H1 (cell line): ENCODE measurements at regions not wholly inside any gene's neighbourhood (a gene's known extent, or its start where the extent isn't known, plus 50 kb on each side); places are given as distances from the start of the nearest gene placed in this dataset.

Experiments used
- CTCF ChIA-PET: fragments of 300-600 bp; sonication (Branson Sonifier 250); formaldehyde crosslinking; loops from one replicate; lab custom pipeline; 2021; ENCODE audit not compliant: partially characterized antibody; lab: Charles Lee
- POLR2A ChIA-PET: fragments of 300-600 bp; sonication (Branson Sonifier 250); formaldehyde crosslinking; loops from one replicate; lab custom pipeline; 2021; ENCODE audit warnings: inconsistent platforms; ENCODE audit not compliant: partially characterized antibody; lab: Charles Lee
- DNase-seq, 2 experiments: peaks; one replicate each; pipeline versions ENCODE4 v3.0.0 to v3.0.0-alpha.2; 2010 to 2022; ENCODE audit warnings: low spot score in 2 of 2, low read depth in 1 of 2, mixed read lengths in 1 of 2
- FAIRE-seq: peaks from 2 replicates; lab custom pipeline; 2011; peaks lifted over from hg19 to GRCh38; lab: Jason Lieb, UNC
- H2AFZ ChIP-seq: 2 replicates; pipeline ENCODE4 v1.8.1; 2012; ENCODE audit warnings: low read length, inconsistent platforms
- H2AK5ac ChIP-seq: 2 replicates; pipeline ENCODE4 v1.6.1; 2013; ENCODE audit warnings: low read depth, low read length
- H2BK120ac ChIP-seq: replicated peaks from 2 replicates; pipeline ENCODE3; 2013; ENCODE audit warnings: low read depth, low read length, inconsistent platforms
- H2BK12ac ChIP-seq: 2 replicates; pipeline ENCODE4 v1.6.1; 2013; ENCODE audit warnings: low read depth, low read length
- H2BK15ac ChIP-seq: 2 replicates; pipeline ENCODE4 v1.6.1; 2013; ENCODE audit warnings: low read length
- H2BK20ac ChIP-seq: 2 replicates; pipeline ENCODE4 v1.6.1; 2013; ENCODE audit warnings: low read length
- H2BK5ac ChIP-seq: 2 replicates; pipeline ENCODE4 v1.6.1; 2013; ENCODE audit warnings: low read depth, low read length
- H3K14ac ChIP-seq: 2 replicates; pipeline ENCODE4 v1.6.1; 2013; ENCODE audit warnings: inconsistent platforms; ENCODE audit not compliant: insufficient read length
- H3K18ac ChIP-seq: 2 replicates; pipeline ENCODE4 v1.6.1; 2013; ENCODE audit warnings: low read length; ENCODE audit errors: extremely low read depth
- H3K23ac ChIP-seq: 2 replicates; pipeline ENCODE4 v1.6.1; 2013; ENCODE audit warnings: inconsistent platforms; ENCODE audit not compliant: insufficient read length
- H3K23me2 ChIP-seq: 2 replicates; pipeline ENCODE4 v1.6.1; 2013; ENCODE audit warnings: low read depth, low read length
- H3K27ac ChIP-seq: 2 replicates; pipeline ENCODE4 v1.6.1; 2011; ENCODE audit warnings: low read depth, low read length, inconsistent platforms
- H3K27me3 ChIP-seq, 4 experiments: replicated peaks in 1 of 4; 1 replicate in 1 of 4; 2 replicates in 3 of 4; pipeline versions ENCODE4 v1.6.1 to v1.8.1; 2011 to 2013; ENCODE audit warnings: low read length in 3 of 4, mild to moderate bottlenecking in 3 of 4, inconsistent platforms in 2 of 4, mixed read lengths in 2 of 4, moderate library complexity in 1 of 4; ENCODE audit not compliant: control insufficient read depth in 3 of 4, insufficient read depth in 3 of 4; ENCODE audit errors: extremely low read depth in 1 of 4
- H3K36me3 ChIP-seq, 4 experiments: 2 replicates each; pipeline versions ENCODE4 v1.6.1 to v1.8.1; 2011 to 2013; ENCODE audit warnings: mild to moderate bottlenecking in 4 of 4, low read length in 3 of 4, moderate library complexity in 2 of 4, control low read depth in 1 of 4, inconsistent platforms in 1 of 4; ENCODE audit not compliant: insufficient read depth in 4 of 4, control insufficient read depth in 2 of 4
- H3K4ac ChIP-seq: replicated peaks from 2 replicates; pipeline ENCODE3; 2013; ENCODE audit warnings: low read length, low read depth, mixed read lengths, inconsistent platforms; ENCODE audit not compliant: insufficient read length
- H3K4me1 ChIP-seq, 4 experiments: replicated peaks in 1 of 4; 1 replicate in 1 of 4; 2 replicates in 3 of 4; pipeline versions ENCODE4 v1.6.1 to v1.8.1; 2011 to 2013; ENCODE audit warnings: low read length in 3 of 4, inconsistent platforms in 2 of 4, mixed read lengths in 1 of 4; ENCODE audit not compliant: insufficient read depth in 4 of 4, control insufficient read depth in 3 of 4
- H3K4me2 ChIP-seq, 2 experiments: 2 replicates each; pipeline versions ENCODE4 v1.6.1 to v1.8.1; 2011 to 2013; ENCODE audit warnings: low read depth in 2 of 2, low read length in 2 of 2, control low read depth in 1 of 2, inconsistent platforms in 1 of 2, mild to moderate bottlenecking in 1 of 2; ENCODE audit not compliant: insufficient read depth in 1 of 2
- H3K4me3 ChIP-seq, 4 experiments: fragments of 200-600, 300-600 bp in 1 of 4; sonication (generic), shearing (Covaris generic), sonication (Bioruptor Twin) in 1 of 4; 2 replicates each; pipeline versions ENCODE4 v1.5.1 to v1.8.1; 2011 to 2016; ENCODE audit warnings: low read length in 4 of 4, low read depth in 3 of 4, control low read depth in 2 of 4, inconsistent platforms in 2 of 4, mild to moderate bottlenecking in 2 of 4, mixed read lengths in 1 of 4, moderate library complexity in 1 of 4; ENCODE audit not compliant: insufficient read depth in 2 of 4; ENCODE audit errors: extremely low read depth in 1 of 4
- H3K56ac ChIP-seq: replicated peaks from 2 replicates; pipeline ENCODE3; 2013; ENCODE audit warnings: low read depth, mild to moderate bottlenecking, mixed read lengths, low read length, inconsistent platforms; ENCODE audit not compliant: insufficient read length
- H3K79me1 ChIP-seq: 2 replicates; pipeline ENCODE4 v1.6.1; 2013; ENCODE audit warnings: low read depth, low read length, control low read depth
- H3K79me2 ChIP-seq, 2 experiments: 2 replicates each; pipeline versions ENCODE4 v1.6.1 to v1.8.1; 2012 to 2013; ENCODE audit warnings: low read length in 2 of 2, mild to moderate bottlenecking in 2 of 2, inconsistent platforms in 1 of 2; ENCODE audit not compliant: insufficient read depth in 2 of 2, control insufficient read depth in 1 of 2
- H3K9ac ChIP-seq, 4 experiments: replicated peaks in 1 of 4; 1 replicate in 1 of 4; 2 replicates in 3 of 4; pipeline versions ENCODE4 v1.6.1 to v1.8.1; 2011 to 2013; ENCODE audit warnings: low read depth in 3 of 4, low read length in 3 of 4, control low read depth in 2 of 4, mild to moderate bottlenecking in 2 of 4, moderate library complexity in 2 of 4, inconsistent platforms in 1 of 4; ENCODE audit errors: extremely low read depth in 1 of 4
- H3K9me3 ChIP-seq, 2 experiments: 2 replicates each; pipeline versions ENCODE4 v1.6.1 to v1.8.1; 2012 to 2013; ENCODE audit warnings: mild to moderate bottlenecking in 2 of 2, moderate library complexity in 2 of 2, control low read depth in 1 of 2, inconsistent platforms in 1 of 2, low read depth in 1 of 2, low read length in 1 of 2, mixed read lengths in 1 of 2; ENCODE audit not compliant: insufficient read depth in 2 of 2
- H4K20me1 ChIP-seq, 2 experiments: replicated peaks in 1 of 2; 2 replicates each; pipeline versions ENCODE3 to v1.8.1; 2011 to 2013; ENCODE audit warnings: inconsistent platforms in 2 of 2, low read length in 2 of 2, mild to moderate bottlenecking in 1 of 2; ENCODE audit not compliant: insufficient read depth in 2 of 2, control insufficient read depth in 1 of 2
- H4K5ac ChIP-seq: 2 replicates; pipeline ENCODE4 v1.6.1; 2013; ENCODE audit warnings: low read length, low read depth, mixed read lengths, inconsistent platforms; ENCODE audit not compliant: insufficient read length
- H4K8ac ChIP-seq: 2 replicates; pipeline ENCODE4 v1.8.0; 2013; ENCODE audit warnings: mild to moderate bottlenecking, moderate library complexity, low read length, inconsistent platforms; ENCODE audit not compliant: insufficient read depth; ENCODE audit errors: extremely low read depth
- H4K91ac ChIP-seq: replicated peaks from 2 replicates; pipeline ENCODE3; 2013; ENCODE audit warnings: low read length, mixed read lengths, inconsistent platforms; ENCODE audit not compliant: insufficient read length
- ATF2 ChIP-seq: IDR thresholded peaks from 2 replicates; pipeline ENCODE4 v1.6.1; 2012; ENCODE audit warnings: low read length, inconsistent platforms
- CBX5 ChIP-seq: fragments of 300-800, 300-1000 bp; sonication (generic); IDR thresholded peaks from 2 replicates; pipeline ENCODE4 v1.7.1; 2016; ENCODE audit warnings: antibody characterized with exemption, low read length, low read depth
- CTBP2 ChIP-seq: IDR thresholded peaks from 2 replicates; pipeline ENCODE4 v1.7.0; 2011; ENCODE audit warnings: borderline replicate concordance, mild to moderate bottlenecking, moderate library complexity, mixed read lengths, low read length; ENCODE audit not compliant: insufficient read depth, insufficient read length
- EZH2 ChIP-seq: fragments of 200-600 bp; sonication (generic); IDR thresholded peaks from 2 replicates; pipeline ENCODE4 v1.7.1; 2012; ENCODE audit warnings: low read depth, mild to moderate bottlenecking, moderate library complexity, low read length, inconsistent platforms; ENCODE audit not compliant: severe bottlenecking
- FOSL1 ChIP-seq: IDR thresholded peaks from 2 replicates; pipeline ENCODE4 v1.6.1; 2011; ENCODE audit warnings: mild to moderate bottlenecking, low read depth, low read length, moderate library complexity; ENCODE audit not compliant: insufficient read depth
- KDM5A ChIP-seq: fragments of 200-600 bp; IDR thresholded peaks from 2 replicates; pipeline ENCODE4 v1.7.1; 2012; ENCODE audit warnings: mild to moderate bottlenecking, low read length, inconsistent platforms, mixed read lengths
- NRF1 ChIP-seq: IDR thresholded peaks from 2 replicates; pipeline ENCODE4 v1.6.1; 2011; ENCODE audit warnings: mild to moderate bottlenecking, low read depth, low read length, improper control_type of control experiment
- POLR2AphosphoS5 ChIP-seq: IDR thresholded peaks from 2 replicates; pipeline ENCODE4 v1.6.1; 2011; ENCODE audit warnings: low read depth, low read length
- SP4 ChIP-seq: IDR thresholded peaks from 2 replicates; pipeline ENCODE4 v1.6.1; 2012; ENCODE audit warnings: low read length, inconsistent platforms
- SRF ChIP-seq: IDR thresholded peaks from 2 replicates; pipeline ENCODE4 v1.6.1; 2011; ENCODE audit warnings: mild to moderate bottlenecking, low read depth, low read length, moderate library complexity
- USF2 ChIP-seq: IDR thresholded peaks from 2 replicates; pipeline ENCODE4 v1.6.1; 2011; ENCODE audit warnings: low read length, improper control_type of control experiment
- YY1 ChIP-seq: IDR thresholded peaks from 2 replicates; pipeline ENCODE4 v1.6.1; 2011; ENCODE audit warnings: low read depth, mild to moderate bottlenecking, low read length
- WGBS, 2 experiments: shearing (Covaris generic) in 1 of 2; methylation state at CpG; one replicate each; pipeline versions ENCODE4 v1.1.6 to v1.1.7; 2013 to 2015; ENCODE audit warnings: low lambda C conversion rate in 2 of 2, mixed read lengths in 2 of 2, inconsistent platforms in 1 of 2, low coverage in 1 of 2, missing lambda C conversion rate in 1 of 2; ENCODE audit not compliant: insufficient replicate concordance in 2 of 2, insufficient coverage in 1 of 2, insufficient read length in 1 of 2; ENCODE audit errors: extremely low coverage in 1 of 2, missing lambda C conversion rate in 1 of 2; 5-methylcytosine and 5-hydroxymethylcytosine counted together

GRCh38 chr5:21168557-21168956, 1180.6 kb upstream of the CDH18 start:
- H4K8ac ChIP-seq = no peak overlapping the region
- CTCF ChIA-PET = no interaction called here

More at GRCh38 chr5:21168557-21168956, 1180.6 kb upstream of the CDH18 start:
- H2BK5ac ChIP-seq = no peak overlapping the region
- no peak overlapping the region for H2BK20ac ChIP-seq
- H3K4ac ChIP-seq = no peak overlapping the region
- no peaks in the 10 kb centered on the region for H3K27me3 ChIP-seq
- H3K36me3 ChIP-seq = no peaks in the 10 kb centered on the region
- H3K18ac ChIP-seq = no peak overlapping the region
- DNase-seq = no peak
- POLR2A ChIA-PET = no interaction called here
- 90% methylated on average over 2 of the region's 2 CpGs; no CpG with 5 or more reads in 1 of the 2 experiments for WGBS, 2 experiments
- FAIRE-seq = no peak
- no peaks in the 10 kb centered on the region for H4K20me1 ChIP-seq
- no peak overlapping the region for H3K4me3 ChIP-seq
- H3K4me2 ChIP-seq = no peak overlapping the region
- no peak overlapping the region for H3K23ac ChIP-seq
- H3K4me1 ChIP-seq = peaks cover 0 to 3% (median 0%) of the 10 kb centered on the region in 4 experiments; a peak in 1 of 7 replicates
- H4K91ac ChIP-seq = no peak overlapping the region
- no peak for TF ChIP-seq CBX5
- no peak for TF ChIP-seq SRF
- no peak for TF ChIP-seq NRF1
- no peak for TF ChIP-seq FOSL1
- no peak for TF ChIP-seq CTBP2
- TF ChIP-seq SP4 = no peak
- no peak for TF ChIP-seq YY1
- TF ChIP-seq KDM5A = no peak
- TF ChIP-seq ATF2 = no peak
- TF ChIP-seq EZH2 = no peak
- TF ChIP-seq POLR2AphosphoS5 = no peak
- TF ChIP-seq USF2 = no peak
- H4K5ac ChIP-seq = no peak overlapping the region
- no peak overlapping the region for H3K14ac ChIP-seq
- H2BK120ac ChIP-seq = no peak overlapping the region
- H3K79me2 ChIP-seq = no peaks in the 10 kb centered on the region
- no peak overlapping the region for H3K56ac ChIP-seq
- H2AFZ ChIP-seq = no peak overlapping the region
- H3K79me1 ChIP-seq = no peaks in the 10 kb centered on the region
- no peak overlapping the region for H2AK5ac ChIP-seq
- no peaks in the 10 kb centered on the region for H3K9me3 ChIP-seq
- H2BK15ac ChIP-seq = no peak overlapping the region
- H3K9ac ChIP-seq = no peak overlapping the region
- no peaks in the 10 kb centered on the region for H3K23me2 ChIP-seq
- no peak overlapping the region for H2BK12ac ChIP-seq
- H3K27ac ChIP-seq = no peak overlapping the region
